GM18526 (cell line): ENCODE measurements at regions not wholly inside any gene's neighbourhood (a gene's known extent, or its start where the extent isn't known, plus 50 kb on each side); places are given as distances from the start of the nearest gene placed in this dataset.

ENCODE experiments used
- POLR2A ChIP-seq: IDR thresholded peaks from 3 replicates; pipeline ENCODE4 v1.6.1; 2011; ENCODE audit not compliant: insufficient read length; ENCODE audit errors: extremely low read depth

- no peak for TF ChIP-seq POLR2A
These were observed 162.6 kb downstream of the HHIPL2 start for GRCh38 chr1:222385262-222385661.

- TF ChIP-seq POLR2A: no peak
These were observed 163.4 kb downstream of the HHIPL2 start for GRCh38 chr1:222384531-222384930.

- no peak for TF ChIP-seq POLR2A
These were observed 165.7 kb downstream of the HHIPL2 start for GRCh38 chr1:222382171-222382570.

GRCh38 chr1:222377428-222378088 lies 170.3 kb downstream of the HHIPL2 start:
- TF ChIP-seq POLR2A: no peak

- no peak for TF ChIP-seq POLR2A
These were observed 172.2 kb downstream of the HHIPL2 start for GRCh38 chr1:222375701-222376100.

- no peak for TF ChIP-seq POLR2A
These were observed 173.9 kb downstream of the HHIPL2 start for GRCh38 chr1:222373831-222374602.

GRCh38 chr1:222373216-222373615 lies 174.7 kb downstream of the HHIPL2 start:
- no peak for TF ChIP-seq POLR2A

- no peak for TF ChIP-seq POLR2A
These were observed 175.7 kb downstream of the HHIPL2 start for GRCh38 chr1:222372221-222372620.

- no peak for TF ChIP-seq POLR2A
These were observed 176.8 kb downstream of the HHIPL2 start for GRCh38 chr1:222370913-222371675.

- no peak for TF ChIP-seq POLR2A
These were observed 177.6 kb downstream of the HHIPL2 start for GRCh38 chr1:222370081-222370912.

GRCh38 chr1:222369148-222369547 lies 178.8 kb downstream of the HHIPL2 start:
- no peak for TF ChIP-seq POLR2A

- no peak for TF ChIP-seq POLR2A
These were observed 189.8 kb downstream of the HHIPL2 start for GRCh38 chr1:222358100-222358499.

GRCh38 chr1:222357252-222357651 lies 190.7 kb downstream of the HHIPL2 start:
- no peak for TF ChIP-seq POLR2A

- no peak for TF ChIP-seq POLR2A
These were observed 200.3 kb downstream of the HHIPL2 start for GRCh38 chr1:222347627-222348026.

- TF ChIP-seq POLR2A: no peak
These were observed 200.9 kb downstream of the HHIPL2 start for GRCh38 chr1:222346955-222347354.
